H1 (cell line): ENCODE measurements at regions not wholly inside any gene's neighbourhood (a gene's known extent, or its start where the extent isn't known, plus 50 kb on each side); places are given as distances from the start of the nearest gene placed in this dataset.

Source experiments
- BRCA1 ChIP-seq: IDR thresholded peaks from 2 replicates; pipeline ENCODE4 v1.6.1; 2012; ENCODE audit warnings: low read depth, low read length, improper control_type of control experiment
- PHF8 ChIP-seq: fragments of 200-600 bp; sonication (generic); conservative IDR thresholded peaks from 2 replicates; pipeline ENCODE4 v1.7.1; 2012; ENCODE audit warnings: low read depth, mild to moderate bottlenecking, inconsistent platforms, low read length, moderate library complexity
- RNF2 ChIP-seq: fragments of 200-900, 300-1000 bp; sonication (generic); IDR thresholded peaks from 2 replicates; pipeline ENCODE4 v1.7.1; 2016; ENCODE audit warnings: borderline replicate concordance, low read depth, mild to moderate bottlenecking, antibody characterized with exemption, low read length; ENCODE audit not compliant: poor library complexity, severe bottlenecking; ENCODE audit errors: missing control alignments

DNA sequence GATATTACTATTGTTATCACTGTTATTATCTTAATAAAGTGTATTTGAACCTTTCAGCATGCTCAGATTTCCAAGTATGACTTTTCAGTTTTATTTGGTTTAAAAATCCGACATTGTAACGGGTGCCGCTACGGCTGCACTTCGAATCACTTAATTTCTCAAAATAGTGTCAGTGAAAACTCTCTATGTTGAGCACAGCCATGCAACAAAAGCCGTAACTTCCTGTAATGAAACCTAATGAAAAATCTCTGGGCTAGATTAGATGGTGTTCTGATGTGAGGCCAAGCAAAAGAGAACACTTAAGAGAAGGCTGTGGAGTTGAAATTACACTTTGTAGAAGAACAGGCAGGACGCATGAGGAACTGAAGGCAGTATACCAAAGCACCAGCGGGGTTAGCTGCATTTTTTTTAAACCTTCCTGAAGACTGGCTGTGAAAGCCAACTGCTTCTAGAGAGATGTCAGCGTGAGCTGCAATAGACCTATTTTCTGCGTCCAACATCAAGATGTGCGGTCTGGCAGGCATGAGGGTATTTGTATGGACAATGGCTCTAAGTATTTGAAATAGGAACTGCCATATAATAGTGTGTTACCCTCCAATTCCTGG, 1545.0 kb upstream of the GOT2 start (continued):
- no peak for TF ChIP-seq BRCA1
- no peak for TF ChIP-seq RNF2
- TF ChIP-seq PHF8, result no peak
